Activated CD4-positive, CD25-positive, alpha-beta regulatory T cell (primary cell): ENCODE measurements at regions not wholly inside any gene's neighbourhood (a gene's known extent, or its start where the extent isn't known, plus 50 kb on each side); places are given as distances from the start of the nearest gene placed in this dataset.

ENCODE experiments used
- DNase-seq, 4 experiments: peaks; one replicate each; lab custom pipeline; 2025; lab: John Stamatoyannopoulos, UW

DNA sequence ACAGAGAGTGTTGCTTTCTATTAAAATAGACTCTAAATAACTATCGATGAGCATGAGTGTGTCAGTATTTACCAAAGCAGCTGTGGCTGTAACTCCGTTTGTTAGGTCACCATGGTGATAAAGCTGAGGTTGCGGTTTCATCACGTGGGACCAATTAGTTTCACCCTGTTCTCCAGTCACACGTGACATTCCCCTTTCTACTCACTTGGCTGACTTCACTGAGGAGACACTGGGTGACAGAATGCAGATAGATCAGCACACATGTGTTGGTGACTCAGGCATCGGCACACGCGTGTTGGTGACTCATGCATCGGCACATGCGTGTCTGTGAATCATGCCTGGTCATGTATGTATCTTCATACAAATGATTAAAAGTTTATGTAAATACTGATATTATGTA is 285.4 kb downstream of the THBS2 start:
- DNase-seq = no peak

DNA sequence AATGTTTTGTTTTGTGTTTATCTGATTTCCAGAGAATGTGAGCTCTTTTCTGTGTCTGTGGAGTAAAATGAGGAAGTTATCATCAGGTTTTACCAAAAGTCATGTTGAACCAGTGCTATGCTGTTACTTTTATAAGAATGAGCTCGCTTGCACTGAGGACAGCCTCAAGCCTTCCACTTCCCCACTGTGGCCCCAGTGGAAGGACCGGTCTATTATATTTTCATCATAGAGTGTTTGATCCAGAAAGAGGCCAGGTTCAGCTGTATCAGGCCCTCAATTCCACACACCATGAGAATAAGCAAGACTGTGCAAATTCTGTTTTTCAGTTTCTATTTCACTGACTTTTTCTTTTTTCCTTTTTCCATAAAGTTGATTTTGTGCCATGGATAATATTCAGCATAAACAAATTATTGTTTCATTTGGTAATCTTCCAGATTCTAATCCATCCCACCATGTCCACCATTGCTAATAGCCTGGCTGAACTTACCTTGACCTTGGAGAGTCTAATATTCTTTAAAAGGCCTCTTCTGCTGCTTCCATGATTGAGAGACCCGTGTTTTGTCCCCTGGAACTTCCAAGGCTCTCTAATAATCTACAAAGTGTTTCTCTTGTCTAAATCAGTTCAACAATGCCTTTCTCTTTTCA is 286.2 kb downstream of the THBS2 start:
- DNase-seq = no peak

- DNase-seq = no peak
These were observed 289.4 kb downstream of the THBS2 start for GRCh38 chr6:168964138-168964835.

- DNase-seq = no peak
These were observed 290.8 kb downstream of the THBS2 start for GRCh38 chr6:168962886-168963285.

GRCh38 chr6:168961264-168961656 is 292.4 kb downstream of the THBS2 start:
- no peak for DNase-seq

DNA sequence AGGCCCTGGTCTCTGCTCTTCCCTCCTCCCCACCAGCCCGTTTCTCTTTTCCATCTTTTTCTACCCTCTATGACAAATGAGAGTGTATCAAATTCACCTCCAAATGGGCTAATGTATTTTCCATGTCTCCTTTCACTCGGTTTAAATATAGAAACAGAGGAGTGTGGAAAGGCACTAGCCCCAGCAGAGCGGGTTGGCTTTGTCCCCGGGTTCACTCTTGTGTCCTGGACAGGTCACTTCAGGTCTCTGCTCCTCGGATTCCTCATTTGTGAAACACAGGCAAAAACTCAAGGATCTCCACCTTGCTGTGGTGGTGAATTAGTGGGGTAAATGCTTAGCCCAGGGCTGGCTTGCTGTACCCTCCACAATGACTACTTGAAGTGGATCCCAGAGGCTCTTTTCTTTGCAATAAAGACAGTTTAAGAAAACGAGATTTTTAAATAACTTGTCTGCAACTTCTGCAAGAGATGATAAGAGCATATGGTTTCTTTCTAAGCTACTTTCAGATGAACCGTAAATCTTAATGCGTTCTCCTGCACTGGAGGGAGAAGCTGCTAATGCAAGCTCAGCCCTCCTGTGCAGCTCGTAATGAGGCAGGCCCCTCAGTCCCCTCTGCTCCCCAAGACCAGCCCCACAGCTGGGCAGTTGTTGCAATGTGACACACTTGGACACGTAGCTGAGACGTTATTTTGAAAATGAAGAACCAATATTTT is 292.9 kb downstream of the THBS2 start:
- DNase-seq = no peak

DNA sequence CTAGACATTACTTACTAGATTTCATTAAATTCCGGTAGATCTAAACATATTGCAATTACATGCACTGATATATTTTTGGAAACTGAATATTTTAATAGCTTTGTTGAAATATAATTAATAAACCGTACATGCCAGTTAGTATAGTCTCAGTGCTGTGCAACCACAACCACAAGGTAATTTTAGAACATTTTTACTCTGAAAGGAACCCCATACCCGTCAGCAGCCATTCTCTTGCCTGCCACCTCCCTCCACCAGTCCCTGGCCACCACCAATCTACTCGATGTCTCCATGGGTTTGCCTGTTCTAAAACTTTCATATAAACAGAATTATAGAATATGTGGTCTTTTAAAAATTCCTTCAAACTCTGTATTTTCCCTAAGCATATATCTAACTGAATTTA is 293.9 kb downstream of the THBS2 start:
- DNase-seq = no peak

- DNase-seq = no peak
These were observed 296.5 kb downstream of the THBS2 start for GRCh38 chr6:168956884-168957730.

GRCh38 chr6:168956141-168956838 is 297.4 kb downstream of the THBS2 start:
- DNase-seq = no peak

- no peak for DNase-seq
These were observed 300.2 kb downstream of the THBS2 start for GRCh38 chr6:168953461-168953860.

DNA sequence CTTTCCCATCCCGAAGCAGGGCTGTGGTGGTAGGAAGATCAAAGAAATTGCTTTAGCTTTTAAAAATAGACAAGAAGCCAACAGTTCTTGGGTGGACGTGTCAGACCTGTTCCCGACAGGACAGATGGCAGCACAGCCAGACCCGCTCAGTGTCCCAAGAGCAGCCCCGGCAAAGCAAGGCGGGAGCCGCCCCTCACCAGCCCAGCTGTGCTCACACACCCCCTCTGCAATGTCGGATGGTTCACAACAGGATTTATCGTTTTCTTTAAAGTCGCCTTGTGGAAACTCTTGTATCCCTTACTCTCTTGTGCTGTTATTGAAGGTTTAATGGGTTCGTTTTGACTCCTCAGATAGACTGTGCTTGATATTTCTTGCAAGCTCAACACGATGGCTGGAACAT is 302.4 kb downstream of the THBS2 start:
- no peak for DNase-seq

DNA sequence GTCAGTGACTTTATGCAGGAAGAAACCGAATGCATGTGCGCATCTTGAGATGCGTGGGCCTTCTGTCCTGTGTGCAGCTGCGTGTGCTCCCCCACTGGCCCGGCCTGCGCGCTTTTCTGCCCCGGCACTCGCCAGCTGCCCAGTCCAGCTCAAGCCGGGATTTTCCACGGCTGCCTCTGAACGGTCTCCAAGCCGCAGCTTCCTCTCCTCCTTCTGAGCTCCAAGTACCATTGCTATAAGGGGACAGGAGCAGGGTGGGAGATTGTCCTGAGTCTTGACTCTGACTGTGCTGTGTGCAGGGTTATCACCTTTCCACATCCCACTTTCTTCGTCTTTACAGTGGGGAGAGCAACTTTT is 302.8 kb downstream of the THBS2 start:
- DNase-seq = no peak

DNA sequence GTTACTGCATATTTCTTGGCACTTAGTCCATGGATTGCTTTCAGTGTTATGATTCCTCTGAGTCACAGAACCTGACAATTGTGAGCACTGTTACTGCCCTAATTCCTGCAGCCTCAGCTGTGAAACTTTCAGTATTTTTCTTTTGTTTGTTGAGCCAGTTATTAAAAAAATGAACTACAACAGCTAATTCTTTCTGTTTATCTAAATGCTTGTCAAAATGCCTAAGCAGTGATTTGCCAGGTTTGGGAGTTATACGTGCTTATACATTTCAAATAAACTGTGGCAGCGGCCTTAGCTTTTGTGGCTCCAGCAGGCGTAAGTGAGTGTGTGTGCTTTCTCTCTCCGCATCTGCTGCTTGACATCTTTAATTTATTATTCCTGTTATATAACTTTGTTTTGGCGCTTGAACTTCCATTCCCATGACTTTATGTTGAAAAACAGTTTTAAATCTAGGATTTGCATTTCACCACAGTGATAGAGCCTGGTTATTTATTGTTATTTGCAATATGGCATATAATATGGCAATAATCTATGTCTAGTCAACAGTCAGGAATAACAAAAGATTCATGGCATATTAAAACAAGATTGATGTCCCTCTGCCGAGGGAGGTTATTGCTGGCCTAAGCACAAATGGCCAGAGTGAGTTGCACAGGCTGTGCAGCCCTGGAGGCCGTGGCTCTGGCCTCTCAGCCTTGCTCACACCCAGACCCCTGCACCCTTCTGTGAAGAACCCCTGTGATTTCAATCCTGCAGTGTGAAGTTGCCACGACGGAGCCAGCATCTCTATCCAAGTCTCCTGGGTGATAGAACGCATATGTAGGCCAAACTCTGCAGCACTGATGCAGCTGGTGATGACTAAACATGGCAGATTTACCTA is 303.4 kb downstream of the THBS2 start:
- DNase-seq = no peak

DNA sequence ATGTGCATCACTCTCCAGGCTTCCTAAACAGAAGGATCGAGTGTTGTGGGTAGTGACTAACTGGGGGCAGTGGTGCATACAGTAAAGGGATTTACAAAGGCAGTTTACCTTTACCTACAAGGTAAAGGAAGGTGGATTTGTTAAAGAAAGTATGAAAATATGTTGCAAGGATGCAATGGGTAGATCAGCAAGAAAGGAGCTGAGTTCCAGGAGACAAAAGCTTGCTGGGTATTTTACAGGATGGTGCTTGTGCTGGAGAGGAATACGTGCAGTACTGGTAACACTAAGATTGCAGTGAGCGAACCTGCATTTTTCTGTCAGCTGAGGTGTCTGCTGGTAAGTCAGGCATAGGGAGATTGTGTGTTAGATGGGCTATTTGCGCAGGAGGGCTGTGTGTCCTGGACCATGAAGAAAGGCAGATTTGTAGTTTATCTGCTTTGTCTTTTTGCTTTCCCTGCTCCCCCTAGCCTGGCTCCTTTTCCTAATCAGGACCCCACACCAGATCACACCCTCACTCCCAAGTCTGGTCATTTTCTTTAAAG is 304.6 kb downstream of the THBS2 start:
- no peak for DNase-seq

DNA sequence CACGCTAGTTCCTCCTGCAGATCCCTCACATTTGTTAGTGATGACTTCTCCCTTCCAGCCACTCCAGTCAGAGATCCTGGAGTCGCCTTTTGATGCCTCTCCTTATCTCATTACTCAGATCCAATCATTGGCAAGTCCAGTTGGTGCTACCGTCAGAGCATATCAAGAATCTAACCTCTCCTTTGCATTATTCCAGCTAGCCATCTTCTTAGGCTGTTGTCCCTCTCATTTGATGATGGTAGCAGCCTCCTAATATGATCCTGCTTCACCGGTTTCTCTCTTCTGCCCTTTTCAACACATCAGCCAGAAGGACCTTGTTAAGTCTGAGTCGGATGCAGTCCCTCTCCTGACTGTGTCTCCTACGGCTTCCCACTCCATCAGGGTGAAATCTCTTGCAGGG is 305.6 kb downstream of the THBS2 start:
- DNase-seq = no peak

DNA sequence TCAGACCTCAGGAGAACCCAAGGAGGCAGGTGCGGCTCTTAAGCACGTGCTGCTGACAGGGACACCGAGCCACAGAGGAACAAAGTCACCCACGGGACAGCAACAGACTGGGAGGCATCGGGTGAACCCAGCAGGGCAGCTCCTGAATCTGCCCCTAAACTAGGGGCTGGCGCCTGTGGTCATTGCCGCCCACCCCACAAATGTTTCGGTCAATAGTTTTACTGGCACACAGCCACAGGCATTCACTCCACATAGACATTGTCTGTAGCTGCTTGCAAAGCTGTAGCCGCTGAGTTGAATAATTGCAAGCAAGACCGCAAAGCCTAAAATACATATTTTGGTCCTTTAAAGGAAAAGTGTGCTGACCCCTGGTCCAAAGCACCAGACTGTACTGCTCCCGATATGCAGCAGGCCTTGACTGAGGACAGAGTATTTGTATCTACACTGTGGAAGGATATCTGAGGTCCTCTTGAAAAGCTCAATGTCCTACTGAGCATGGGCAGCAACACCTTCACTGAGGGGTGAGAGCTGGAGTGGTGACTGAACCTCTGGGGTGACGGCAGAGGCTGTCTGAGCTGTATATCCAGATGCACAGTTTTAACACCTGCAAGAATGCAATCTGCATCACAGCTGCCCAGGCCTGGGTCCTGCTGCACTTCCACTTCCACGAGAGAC is 310.3 kb downstream of the THBS2 start:
- DNase-seq = no peak

- no peak for DNase-seq
These were observed 311.0 kb downstream of the THBS2 start for GRCh38 chr6:168942646-168943045.

DNA sequence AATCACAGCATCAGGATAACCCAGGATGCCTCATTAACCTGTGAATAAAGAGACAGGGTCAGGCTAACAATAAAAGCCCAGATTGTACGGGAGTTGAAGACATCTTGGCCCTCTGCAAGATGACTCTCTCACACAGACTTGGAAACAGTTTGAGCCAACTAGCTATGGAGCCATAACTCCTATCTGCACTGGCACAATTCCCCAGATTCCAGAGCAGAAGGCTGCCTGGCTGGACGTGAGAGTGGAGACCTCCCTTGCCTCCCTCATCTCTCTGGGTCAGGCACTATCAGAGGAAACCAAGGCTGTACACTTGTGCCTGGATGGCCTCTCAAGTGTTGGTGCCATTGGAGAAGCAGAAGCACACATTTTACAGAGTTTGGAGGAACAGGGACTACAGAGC is 312.6 kb downstream of the THBS2 start:
- DNase-seq = no peak

DNA sequence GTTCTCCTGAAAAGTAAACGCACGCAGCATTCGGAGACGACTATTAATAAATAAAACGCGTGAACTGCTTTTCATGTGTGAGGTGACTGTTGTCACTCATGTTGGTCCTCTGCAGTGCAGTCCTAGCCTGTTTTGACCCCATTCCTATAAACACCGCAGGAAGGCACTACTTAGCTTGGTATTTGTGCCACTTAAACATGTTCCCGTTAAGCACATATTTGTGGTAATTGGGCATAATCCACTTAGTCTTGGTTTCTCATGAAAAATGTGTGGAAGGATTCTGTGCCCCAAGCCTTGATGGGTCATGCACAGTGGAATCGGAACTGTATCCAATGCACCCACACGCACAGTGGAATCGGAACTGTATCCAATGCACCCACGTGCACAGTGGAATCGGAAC is 313.9 kb downstream of the THBS2 start:
- DNase-seq = no peak

GRCh38 chr6:168939041-168939440 is 314.6 kb downstream of the THBS2 start:
- DNase-seq = no peak
